Heart right ventricle (tissue), 16 donors: ENCODE measurements at regions not wholly inside any gene's neighbourhood (a gene's known extent, or its start where the extent isn't known, plus 50 kb on each side); places are given as distances from the start of the nearest gene placed in this dataset.

Experiments used
- ATAC-seq, 8 donors: fragments of 200-7000 bp; cut with Tn5 transposase; one replicate each; pipeline ENCODE4 v1.9.1; 2020; ENCODE audit warnings: mild to moderate bottlenecking in 8 of 8, moderate library complexity in 8 of 8, moderate number of reproducible peaks in 1 of 8
- DNase-seq, 2 donors: peaks; one replicate each; pipeline ENCODE4 v3.0.0-alpha.2; 2020
- H3K27ac ChIP-seq, 10 donors: fragments of 200-600 bp; sonication (generic) in 2 of 10; one replicate each; pipeline versions ENCODE4 v1.5.0 to v1.8.0; 2020 to 2022; ENCODE audit warnings: mild to moderate bottlenecking in 3 of 10
- H3K27me3 ChIP-seq, 7 donors: fragments of 200-600 bp; one replicate each; pipeline ENCODE4 v1.8.0; 2021 to 2022; ENCODE audit warnings: mild to moderate bottlenecking in 2 of 7
- H3K36me3 ChIP-seq, 9 donors: fragments of 200-600 bp; sonication (generic) in 1 of 9; one replicate each; pipeline versions ENCODE4 v1.5.0 to v1.8.0; 2020 to 2022; ENCODE audit warnings: mild to moderate bottlenecking in 2 of 9
- H3K4me1 ChIP-seq, 9 donors: fragments of 200-600 bp; sonication (generic) in 1 of 9; one replicate each; pipeline versions ENCODE4 v1.5.0 to v1.8.0; 2020 to 2022; ENCODE audit warnings: mild to moderate bottlenecking in 4 of 9
- H3K4me3 ChIP-seq, 10 donors: fragments of 200-600 bp; sonication (generic) in 2 of 10; one replicate each; pipeline versions ENCODE4 v1.5.0 to v1.8.0; 2020 to 2022; ENCODE audit warnings: mild to moderate bottlenecking in 7 of 10, moderate library complexity in 2 of 10
- H3K9me3 ChIP-seq, 11 donors: fragments of 200-600 bp in 10 of 11; sonication (generic) in 2 of 11; one replicate each; pipeline versions ENCODE4 v1.5.0 to v1.8.0; 2013 to 2022; ENCODE audit warnings: mild to moderate bottlenecking in 2 of 11, control low read depth in 1 of 11, moderate library complexity in 1 of 11
- WGBS, 2 donors: extraction: QIAGEN DNeasy Blood & Tissue Kit; methylation state at CpG; one replicate each; pipeline ENCODE4 v1.1.7; 2013; ENCODE audit warnings: inconsistent platforms in 1 of 2; 5-methylcytosine and 5-hydroxymethylcytosine counted together
- intact Hi-C, 10 donors: fragments of 100-400 bp; cut with DNase I; formaldehyde crosslinking; loops; one replicate each; pipeline versions ENCODE4 v1.11.1 to v1.14.2; 2022
- TF ChIP-seq, protein P1 (sequence below), 9 donors: fragments of 200-600 bp; sonication (generic) in 2 of 9; IDR thresholded peaks; one replicate each; pipeline versions ENCODE4 v1.5.0 to v1.8.0; 2021 to 2022; ENCODE audit warnings: antibody characterized with exemption in 9 of 9, mild to moderate bottlenecking in 5 of 9, moderate library complexity in 1 of 9
- donor health status: Arrhythmogenic right ventricular cardiomyopathy.
- donor health status: ischemic (EF 13 %, LVEDD 7.1; RV severe dilation, severe dysfunction).
- donor health status: healthy with polysubstance abuse.
- donor health status: DM: no; HTN: yes; CAD: no.
- donor health status: DM: no; HTN: no; CAD: no.
- donor health status: ischemic (EF 25% LVEDD 6.9; RV normal size, moderate dysfunction).
- donor health status: ischemic (EF 25% LVEDD 5.7; RV mildly dilated, moderate dysfunction).
- donor health status: healthy.
- donor health status: DM: yes; HTN: yes; CAD: no.
- donor health status: Ischemic cardiomyopathy.
- donor health status: ischemic (EF 35%, LVEDD 5.7; RV mildly dilated, moderate dysfunction).
- donor health status: nonischemic (EF 11% LVEDD 7.7; RV severe dilation, severe dysfunction).
- donor health status: DM: yes; HTN: yes; CAD: no.
- donor health status: PGD.
- donor health status: ischemic (EF 29% LVEDD 5.4; RV normal size, mild dysfunction).
- donor health status: nonischemic (EF 23%, LVEDD 6.1; RV moderate dilation, normal function).

DNA sequence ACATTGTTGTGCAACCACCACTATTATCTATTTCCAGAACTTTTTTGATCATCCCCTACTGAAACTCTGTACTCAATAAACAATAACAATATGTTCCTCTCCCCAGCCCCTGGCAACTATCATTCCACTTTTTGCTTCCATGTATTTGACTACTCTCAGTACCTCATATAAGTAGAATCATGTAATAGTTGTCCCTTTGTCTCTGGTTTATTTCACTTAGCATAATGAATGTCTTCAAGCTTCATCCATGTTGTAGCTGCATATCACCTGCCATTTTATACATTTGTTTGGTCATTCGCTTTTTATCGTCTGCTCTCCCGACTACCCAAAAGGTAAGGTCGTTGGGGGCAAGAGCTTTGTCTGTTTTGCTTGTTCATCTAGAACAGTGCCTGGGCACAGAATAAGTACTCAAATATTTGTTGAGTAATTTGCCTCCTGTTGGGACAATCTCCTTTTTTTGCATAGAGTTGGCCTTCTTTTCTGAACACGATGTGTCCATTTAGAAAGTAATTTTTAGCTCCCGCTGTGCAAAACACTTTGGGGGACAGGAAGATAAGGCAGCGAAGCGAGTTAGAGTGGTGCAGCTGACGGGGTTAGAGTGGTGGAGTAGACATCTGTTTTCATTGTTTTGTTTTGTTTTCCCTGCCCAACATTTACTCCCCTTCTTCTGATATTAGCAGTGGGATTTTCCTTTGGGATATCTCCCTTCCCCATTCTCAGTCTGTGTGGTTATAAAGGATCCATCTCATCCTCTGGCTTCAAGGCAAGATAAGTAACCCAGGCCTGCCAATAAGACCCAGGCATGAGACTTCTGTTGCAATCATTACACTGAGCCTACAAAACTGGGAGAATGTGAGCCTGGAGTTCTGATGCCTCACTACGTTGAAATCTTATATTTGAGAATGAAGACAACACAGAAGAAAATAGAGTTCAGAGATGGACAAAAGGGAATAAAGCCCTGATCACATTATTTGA lies 83.4 kb upstream of the RNU6-1 start:
- TF ChIP-seq, protein P1, sequence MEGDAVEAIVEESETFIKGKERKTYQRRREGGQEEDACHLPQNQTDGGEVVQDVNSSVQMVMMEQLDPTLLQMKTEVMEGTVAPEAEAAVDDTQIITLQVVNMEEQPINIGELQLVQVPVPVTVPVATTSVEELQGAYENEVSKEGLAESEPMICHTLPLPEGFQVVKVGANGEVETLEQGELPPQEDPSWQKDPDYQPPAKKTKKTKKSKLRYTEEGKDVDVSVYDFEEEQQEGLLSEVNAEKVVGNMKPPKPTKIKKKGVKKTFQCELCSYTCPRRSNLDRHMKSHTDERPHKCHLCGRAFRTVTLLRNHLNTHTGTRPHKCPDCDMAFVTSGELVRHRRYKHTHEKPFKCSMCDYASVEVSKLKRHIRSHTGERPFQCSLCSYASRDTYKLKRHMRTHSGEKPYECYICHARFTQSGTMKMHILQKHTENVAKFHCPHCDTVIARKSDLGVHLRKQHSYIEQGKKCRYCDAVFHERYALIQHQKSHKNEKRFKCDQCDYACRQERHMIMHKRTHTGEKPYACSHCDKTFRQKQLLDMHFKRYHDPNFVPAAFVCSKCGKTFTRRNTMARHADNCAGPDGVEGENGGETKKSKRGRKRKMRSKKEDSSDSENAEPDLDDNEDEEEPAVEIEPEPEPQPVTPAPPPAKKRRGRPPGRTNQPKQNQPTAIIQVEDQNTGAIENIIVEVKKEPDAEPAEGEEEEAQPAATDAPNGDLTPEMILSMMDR (IDR thresholded peaks at IDR 0.05), result no peak
- DNase-seq (no peak), ATAC-seq (peak in 3 of 8 donors; percentile 42 to 69 (median 48))
- Histone ChIP-seq H3K4me3 (no peak overlapping the region), H3K36me3 (no peaks in the 10 kb centered on the region), H3K9me3 (peaks cover 0 to 11% (median 0%) of the 10 kb centered on the region in 11 donors), H3K4me1 (peaks cover 5 to 47% (median 25%) of the 10 kb centered on the region in 9 donors), H3K27me3 (no peaks in the 10 kb centered on the region), H3K27ac (peak overlapping the region in 9 of 10 donors; percentile 14 to 82 (median 67))
- WGBS, 2 donors, result 42 to 53% methylated on average over 10 of the region's 10 CpGs
- intact Hi-C loops, result no loop called here

DNA sequence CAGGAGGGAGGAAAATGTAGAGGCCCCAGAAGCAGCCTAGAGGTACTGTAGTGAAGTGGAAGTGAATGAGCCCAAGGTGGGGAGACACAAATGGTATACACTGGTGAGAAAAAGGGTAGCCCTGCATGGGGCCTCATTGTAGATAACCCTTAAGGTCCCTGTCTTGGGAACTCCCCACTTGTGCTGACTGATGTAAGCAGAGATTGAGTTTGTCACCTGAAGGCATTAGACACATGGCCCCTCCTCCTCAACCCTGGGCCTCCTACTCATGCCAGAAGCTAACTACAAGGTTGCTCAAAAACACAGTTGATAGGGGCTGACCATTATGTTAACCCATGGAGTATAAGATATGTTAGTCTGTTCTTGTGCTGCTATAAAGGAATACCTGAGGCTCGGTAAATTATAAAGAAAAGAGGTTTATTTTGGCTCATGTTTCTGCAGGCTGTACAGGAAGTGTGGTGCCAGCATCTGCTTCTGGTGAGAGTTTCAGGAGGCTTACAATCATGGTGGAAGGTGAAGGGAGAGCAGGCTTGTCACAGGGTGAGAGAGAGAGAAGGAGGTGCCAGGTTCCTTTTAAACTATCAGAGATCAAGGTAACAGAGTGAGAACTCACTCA lies 84.6 kb upstream of the RNU6-1 start:
- 91 to 92% methylated on average over 1 of the region's 1 CpG for WGBS, 2 donors
- Histone ChIP-seq H3K27me3 (no peaks in the 10 kb centered on the region), H3K9me3 (peaks cover 0 to under 1% (median 0%) of the 10 kb centered on the region in 11 donors), H3K4me1 (peaks cover 10 to 53% (median 30%) of the 10 kb centered on the region in 9 donors), H3K27ac (peak overlapping the region in 8 of 10 donors; percentile 26 to 82 (median 68)), H3K4me3 (no peak overlapping the region), H3K36me3 (no peaks in the 10 kb centered on the region)
- DNase-seq, result no peak
- ATAC-seq, result no peak
- intact Hi-C loops, result no loop called here
- TF ChIP-seq, protein P1 (IDR thresholded peaks at IDR 0.05), result no peak

DNA sequence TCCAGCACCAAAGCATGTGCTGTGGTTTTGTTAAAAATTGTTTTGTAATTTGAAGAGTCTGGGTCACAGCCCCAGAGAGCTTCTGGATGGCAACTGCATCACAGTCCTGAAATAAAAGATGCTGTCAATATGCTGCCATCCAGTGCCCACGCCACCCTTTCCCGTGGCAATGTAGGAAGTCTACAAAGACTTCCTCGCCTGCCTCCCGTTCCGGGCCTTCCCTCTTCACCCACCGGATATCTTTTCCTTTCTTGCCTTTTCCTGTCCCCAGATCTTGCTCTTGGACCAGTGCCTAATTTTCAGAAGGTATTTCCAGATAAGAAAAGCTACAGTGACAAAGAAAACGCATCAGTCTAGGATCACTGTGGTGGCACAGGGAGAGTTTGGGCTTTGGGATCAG lies 85.3 kb upstream of the RNU6-1 start:
- Histone ChIP-seq H3K36me3 (no peaks in the 10 kb centered on the region), H3K27ac (peak overlapping the region in 7 of 10 donors; percentile 26 to 82 (median 66)), H3K9me3 (no peaks in the 10 kb centered on the region), H3K4me1 (peaks cover 10 to 53% (median 30%) of the 10 kb centered on the region in 9 donors), H3K27me3 (no peaks in the 10 kb centered on the region), H3K4me3 (no peak overlapping the region)
- ATAC-seq (peak in 7 of 8 donors; percentile 16 to 79 (median 63)), DNase-seq (no peak)
- 37 to 43% methylated on average over 7 of the region's 7 CpGs for WGBS, 2 donors
- intact Hi-C loops, result no loop called here
- TF ChIP-seq, protein P1 (IDR thresholded peaks at IDR 0.05), result peak in 1 of 9 donors; percentile 14

DNA sequence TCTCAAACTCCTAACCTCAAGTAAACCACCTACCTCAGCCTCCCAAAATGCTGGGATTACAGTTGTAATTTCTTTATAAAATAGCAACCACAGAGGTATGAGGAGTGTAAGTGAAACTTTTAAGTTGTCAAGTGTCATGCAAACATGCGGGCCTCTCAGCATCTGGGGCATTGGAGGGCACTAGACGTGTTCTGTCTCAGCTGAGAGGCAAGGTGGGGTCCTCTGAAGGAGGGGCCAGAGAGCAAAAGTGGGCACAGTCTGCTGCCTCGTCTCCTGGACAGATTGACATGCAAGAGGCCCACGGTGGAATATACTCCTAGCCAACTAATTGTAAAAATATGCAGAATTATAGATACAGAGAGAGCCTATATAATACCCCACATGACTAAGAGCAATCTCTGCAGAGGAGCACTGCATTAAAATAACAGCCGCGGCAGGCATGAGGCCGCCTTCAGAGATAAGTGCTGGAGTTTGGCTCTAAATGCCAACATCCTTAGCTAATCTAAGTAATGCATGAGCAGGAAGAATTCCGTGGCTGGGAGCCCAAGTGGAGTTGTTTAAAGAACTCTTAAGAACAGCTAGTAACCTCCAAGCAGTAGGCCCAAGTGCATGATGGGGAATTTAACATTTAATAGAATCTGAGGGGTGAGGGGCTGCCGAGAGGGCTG lies 87.8 kb upstream of the RNU6-1 start:
- Histone ChIP-seq H3K4me3 (no peak overlapping the region), H3K36me3 (no peaks in the 10 kb centered on the region), H3K4me1 (peaks cover 10 to 52% (median 30%) of the 10 kb centered on the region in 9 donors), H3K27me3 (no peaks in the 10 kb centered on the region), H3K27ac (peak overlapping the region in 9 of 10 donors; percentile 43 to 85 (median 74)), H3K9me3 (no peaks in the 10 kb centered on the region)
- TF ChIP-seq, protein P1 (IDR thresholded peaks at IDR 0.05), result no peak
- DNase-seq (peak; percentile 47 to 63), ATAC-seq (peak; percentile 15 to 81 (median 68))
- intact Hi-C loops, result loop anchor here in 1 of 10 donors (2.0 kb wide), 1 partner anchor 43 kb away; no protein-coding TSS in a partner anchor
- 15 to 28% methylated on average over 9 of the region's 9 CpGs for WGBS, 2 donors
